GM11168 (cell line): ENCODE measurements at regions not wholly inside any gene's neighbourhood (a gene's known extent, or its start where the extent isn't known, plus 50 kb on each side); places are given as distances from the start of the nearest gene placed in this dataset.

ENCODE experiments used
- in situ Hi-C: fragments of 300-500 bp; cut with MboI; formaldehyde crosslinking; loops from one replicate; pipeline ENCODE4 v1.12.0; 2022; ENCODE audit warnings: low sequenced_read_pairs; ENCODE audit not compliant: unreplicated experiment

- in situ Hi-C loops: no loop called here
Measured at GRCh38 chr4:53923921-53924320, 140.5 kb downstream of the CHIC2 start.

GRCh38 chr4:53921856-53922255, 142.5 kb downstream of the CHIC2 start:
- in situ Hi-C loops: no loop called here

- in situ Hi-C loops: no loop called here
Measured at GRCh38 chr4:53920883-53921282, 143.5 kb downstream of the CHIC2 start.

- in situ Hi-C loops: no loop called here
Measured at GRCh38 chr4:53920116-53920515, 144.3 kb downstream of the CHIC2 start.

GRCh38 chr4:53919535-53919934, 144.9 kb downstream of the CHIC2 start:
- in situ Hi-C loops: no loop called here

- in situ Hi-C loops: no loop called here
Measured at GRCh38 chr4:53917729-53918128, 146.7 kb downstream of the CHIC2 start.

GRCh38 chr4:53916431-53916889, 147.9 kb downstream of the CHIC2 start:
- in situ Hi-C loops: no loop called here

GRCh38 chr4:53914313-53915016, 149.9 kb downstream of the CHIC2 start:
- in situ Hi-C loops: no loop called here

- in situ Hi-C loops: no loop called here
Measured at GRCh38 chr4:53913771-53914170, 150.6 kb downstream of the CHIC2 start.

- in situ Hi-C loops: no loop called here
Measured at GRCh38 chr4:53912766-53913497, 151.5 kb downstream of the CHIC2 start.

- in situ Hi-C loops: no loop called here
Measured at GRCh38 chr4:53908661-53909078, 155.7 kb downstream of the CHIC2 start.

GRCh38 chr4:53907772-53908171, 156.6 kb downstream of the CHIC2 start:
- in situ Hi-C loops: no loop called here

GRCh38 chr4:53906606-53907190, 157.7 kb downstream of the CHIC2 start:
- in situ Hi-C loops: no loop called here

GRCh38 chr4:53905941-53906377, 158.4 kb downstream of the CHIC2 start:
- in situ Hi-C loops: no loop called here

GRCh38 chr4:53905276-53905940, 159.0 kb downstream of the CHIC2 start:
- in situ Hi-C loops: no loop called here

- in situ Hi-C loops: no loop called here
Measured at GRCh38 chr4:53902786-53903185, 161.6 kb downstream of the CHIC2 start.

GRCh38 chr4:53900271-53900649, 164.1 kb downstream of the CHIC2 start:
- in situ Hi-C loops: no loop called here

- in situ Hi-C loops: no loop called here
Measured at GRCh38 chr4:53899586-53900270, 164.7 kb downstream of the CHIC2 start.

GRCh38 chr4:53895137-53895536, 169.3 kb downstream of the CHIC2 start:
- in situ Hi-C loops: no loop called here

GRCh38 chr4:53890461-53890860, 173.9 kb downstream of the CHIC2 start:
- in situ Hi-C loops: no loop called here
